Bronchial epithelial cell (primary cell): ENCODE measurements at regions not wholly inside any gene's neighbourhood (a gene's known extent, or its start where the extent isn't known, plus 50 kb on each side); places are given as distances from the start of the nearest gene placed in this dataset.

ENCODE experiments used
- DNase-seq: peaks from one replicate; pipeline ENCODE4 v3.0.0-alpha.2; 2010; ENCODE audit warnings: low read depth
- FAIRE-seq: peaks from 2 replicates; lab custom pipeline; 2011; peaks lifted over from hg19 to GRCh38; lab: Jason Lieb, UNC
- H3K27me3 ChIP-seq: 2 replicates; pipeline ENCODE4 v1.5.1; 2011; ENCODE audit warnings: low read length; ENCODE audit not compliant: control insufficient read depth, insufficient read depth
- H3K36me3 ChIP-seq: 2 replicates; pipeline ENCODE4 v1.5.1; 2011; ENCODE audit warnings: low read length; ENCODE audit not compliant: control insufficient read depth, insufficient read depth
- H3K4me3 ChIP-seq: 2 replicates; pipeline ENCODE4 v1.5.1; 2011; ENCODE audit warnings: mild to moderate bottlenecking, low read depth, low read length, control low read depth
- TF ChIP-seq, protein P1 (sequence below): IDR thresholded peaks from 2 replicates; pipeline ENCODE4 v1.5.1; 2011; ENCODE audit warnings: mild to moderate bottlenecking, moderate library complexity, low read length, control low read depth, inconsistent platforms; ENCODE audit not compliant: insufficient read depth, severe bottlenecking

DNA sequence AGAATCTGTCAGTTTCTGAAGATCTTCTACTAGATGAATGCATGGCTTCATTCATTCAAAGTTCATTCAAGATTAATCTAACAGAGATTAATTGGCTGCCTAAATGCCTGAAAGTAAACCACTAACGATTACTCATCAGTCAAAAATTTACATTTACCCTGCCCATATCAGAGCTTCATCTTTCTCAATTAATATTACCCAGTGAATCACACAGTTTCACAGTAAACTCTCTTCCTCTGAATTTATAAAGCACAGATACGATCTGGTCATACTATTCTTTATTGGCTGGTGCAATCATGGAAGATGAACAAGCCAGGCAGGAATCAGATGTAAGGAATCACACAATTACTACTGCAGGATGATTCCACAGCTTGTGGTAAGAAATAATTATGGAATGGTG is 377.7 kb downstream of the SLC16A7 start:
- H3K27me3 ChIP-seq = no peaks in the 10 kb centered on the region
- H3K36me3 ChIP-seq = no peaks in the 10 kb centered on the region
- no peak for FAIRE-seq
- TF ChIP-seq, protein P1, sequence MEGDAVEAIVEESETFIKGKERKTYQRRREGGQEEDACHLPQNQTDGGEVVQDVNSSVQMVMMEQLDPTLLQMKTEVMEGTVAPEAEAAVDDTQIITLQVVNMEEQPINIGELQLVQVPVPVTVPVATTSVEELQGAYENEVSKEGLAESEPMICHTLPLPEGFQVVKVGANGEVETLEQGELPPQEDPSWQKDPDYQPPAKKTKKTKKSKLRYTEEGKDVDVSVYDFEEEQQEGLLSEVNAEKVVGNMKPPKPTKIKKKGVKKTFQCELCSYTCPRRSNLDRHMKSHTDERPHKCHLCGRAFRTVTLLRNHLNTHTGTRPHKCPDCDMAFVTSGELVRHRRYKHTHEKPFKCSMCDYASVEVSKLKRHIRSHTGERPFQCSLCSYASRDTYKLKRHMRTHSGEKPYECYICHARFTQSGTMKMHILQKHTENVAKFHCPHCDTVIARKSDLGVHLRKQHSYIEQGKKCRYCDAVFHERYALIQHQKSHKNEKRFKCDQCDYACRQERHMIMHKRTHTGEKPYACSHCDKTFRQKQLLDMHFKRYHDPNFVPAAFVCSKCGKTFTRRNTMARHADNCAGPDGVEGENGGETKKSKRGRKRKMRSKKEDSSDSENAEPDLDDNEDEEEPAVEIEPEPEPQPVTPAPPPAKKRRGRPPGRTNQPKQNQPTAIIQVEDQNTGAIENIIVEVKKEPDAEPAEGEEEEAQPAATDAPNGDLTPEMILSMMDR = no peak
- no peak overlapping the region for H3K4me3 ChIP-seq
- DNase-seq = peak; percentile 65

DNA sequence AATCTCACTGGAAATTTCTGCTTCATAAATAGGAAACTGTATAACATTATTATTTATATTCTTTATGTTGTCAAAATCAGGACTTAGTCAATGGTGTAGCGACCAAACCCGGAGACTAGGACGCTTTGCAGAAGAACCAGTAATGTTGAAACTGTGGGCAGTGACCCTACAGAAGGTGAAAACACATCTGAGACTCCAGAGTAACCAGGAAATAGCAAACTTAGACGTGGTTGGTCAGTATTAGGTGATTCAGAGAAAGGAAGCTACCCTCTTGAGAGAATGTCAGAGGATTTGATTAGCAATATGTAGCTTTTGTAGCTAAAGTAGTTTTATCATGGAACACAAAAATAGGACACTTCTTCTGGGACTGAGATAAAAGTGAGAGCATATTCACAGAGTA is 381.9 kb downstream of the SLC16A7 start:
- DNase-seq (peak; percentile 11), FAIRE-seq (no peak)
- H3K27me3 ChIP-seq = no peaks in the 10 kb centered on the region
- H3K36me3 ChIP-seq = no peaks in the 10 kb centered on the region
- TF ChIP-seq, protein P1 = no peak
- H3K4me3 ChIP-seq = no peak overlapping the region

DNA sequence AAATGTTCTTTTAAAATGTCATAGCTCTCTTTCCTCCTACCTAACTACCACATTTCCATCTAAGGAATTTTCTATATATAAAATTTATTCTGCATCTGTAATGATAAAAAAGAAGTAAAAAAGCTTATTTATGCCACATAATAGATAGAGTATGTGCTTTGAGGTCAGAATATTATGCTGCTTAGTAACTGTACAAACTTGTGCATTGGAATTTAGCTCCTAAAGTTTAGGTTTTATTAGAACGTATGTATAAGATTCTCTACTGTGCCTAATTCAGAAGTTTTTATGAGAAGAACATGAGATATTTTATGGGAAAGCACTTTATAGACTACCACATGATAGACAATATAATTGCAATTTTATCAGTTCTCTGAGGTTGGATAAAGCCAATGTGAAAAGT is 384.6 kb downstream of the SLC16A7 start:
- H3K27me3 ChIP-seq = no peaks in the 10 kb centered on the region
- no peak overlapping the region for H3K4me3 ChIP-seq
- DNase-seq (no peak), FAIRE-seq (no peak)
- no peaks in the 10 kb centered on the region for H3K36me3 ChIP-seq
- TF ChIP-seq, protein P1 = no peak

DNA sequence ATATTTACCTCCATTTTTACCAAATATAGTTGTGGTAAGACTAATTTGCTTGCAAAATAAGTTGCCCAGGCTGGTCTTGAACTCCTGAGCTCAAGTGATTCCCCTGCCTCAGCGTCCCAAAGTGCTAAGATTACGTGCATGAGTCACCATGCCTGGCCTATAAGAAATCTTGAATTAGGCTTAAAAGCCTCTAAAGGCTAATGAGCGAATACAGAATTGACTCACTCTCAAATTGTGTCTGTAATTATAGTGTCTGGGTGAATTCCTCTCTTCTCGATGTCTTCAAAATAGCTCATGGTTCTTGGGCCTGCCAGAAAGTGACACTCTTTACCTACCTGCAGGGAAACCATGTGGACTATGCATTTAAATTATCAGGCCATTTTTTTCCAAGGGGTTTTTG is 403.5 kb downstream of the SLC16A7 start:
- Histone ChIP-seq H3K27me3 (no peaks in the 10 kb centered on the region), H3K4me3 (no peak overlapping the region), H3K36me3 (no peaks in the 10 kb centered on the region)
- DNase-seq (no peak), FAIRE-seq (no peak)
- TF ChIP-seq, protein P1 = no peak

DNA sequence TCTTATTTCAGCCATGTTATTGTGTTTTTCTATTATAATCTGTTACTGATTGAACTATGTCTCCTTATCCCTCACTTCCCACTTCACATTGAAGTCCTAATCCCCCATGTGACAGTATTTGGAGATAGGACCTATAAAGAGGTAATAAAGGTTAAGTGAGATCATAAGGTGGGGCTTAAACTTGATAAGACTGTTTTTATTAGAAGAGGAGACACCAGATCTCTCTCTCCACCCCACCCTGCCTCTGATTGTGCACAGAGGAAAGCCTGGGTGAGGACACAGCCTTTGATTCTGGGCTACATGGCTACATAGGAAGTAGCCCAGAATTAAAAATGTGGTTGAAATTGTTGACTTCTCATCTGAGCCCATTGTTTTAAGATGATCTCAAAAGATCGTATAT is 414.7 kb downstream of the SLC16A7 start:
- TF ChIP-seq, protein P1 = no peak
- H3K27me3 ChIP-seq = no peaks in the 10 kb centered on the region
- FAIRE-seq (no peak), DNase-seq (no peak)
- no peaks in the 10 kb centered on the region for H3K36me3 ChIP-seq
- H3K4me3 ChIP-seq = no peak overlapping the region

DNA sequence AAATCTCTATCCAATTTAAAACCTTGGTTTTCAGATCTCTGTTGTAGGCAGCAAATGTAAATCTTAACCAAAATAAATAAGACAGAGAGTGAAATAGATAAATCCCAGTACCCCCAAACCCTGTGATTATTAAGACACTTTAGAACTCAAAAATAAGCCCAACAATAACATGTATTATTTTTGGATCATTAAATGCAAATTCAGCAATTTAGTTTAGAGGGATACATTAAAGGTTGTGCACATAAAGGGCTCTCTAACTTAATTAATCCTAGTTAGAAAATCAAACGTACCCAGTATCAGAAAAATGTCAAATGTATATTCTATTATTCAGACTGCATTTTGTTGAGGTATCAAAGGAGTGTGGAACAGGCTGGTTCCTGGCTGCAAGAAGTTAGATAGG is 416.8 kb downstream of the SLC16A7 start:
- H3K36me3 ChIP-seq = no peaks in the 10 kb centered on the region
- no peaks in the 10 kb centered on the region for H3K27me3 ChIP-seq
- DNase-seq = no peak
- FAIRE-seq = no peak
- no peak overlapping the region for H3K4me3 ChIP-seq
- TF ChIP-seq, protein P1 = no peak
